ENCODE measurements at regions not wholly inside any gene's neighbourhood (a gene's known extent, or its start where the extent isn't known, plus 50 kb on each side); places are given as distances from the start of the nearest gene placed in this dataset.
"Not testable (repeated sequence)": the region's sequence is repeated elsewhere in the genome, so short reads cannot be mapped to it uniquely, and the experiment has no call there.

DNA sequence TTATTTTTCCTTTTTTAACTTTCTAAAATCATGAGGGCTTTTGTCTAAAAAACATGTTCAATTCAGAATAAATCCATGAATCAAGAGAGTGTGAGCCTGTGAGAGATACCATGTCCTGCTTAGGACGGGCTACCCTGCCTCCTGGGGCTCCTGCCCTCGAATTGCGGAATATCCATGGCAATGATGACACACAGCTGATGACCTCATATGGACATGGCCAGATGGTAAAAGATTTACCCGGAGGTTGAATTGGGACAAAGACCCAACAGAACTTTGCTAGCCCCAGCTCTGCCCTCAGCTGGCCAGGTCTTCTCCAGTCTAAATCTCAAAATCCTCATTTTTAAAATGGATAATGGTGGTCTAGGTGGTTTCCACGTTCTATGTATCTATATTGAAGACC lies 538.1 kb upstream of the API5 start:
- FAIRE-seq (no peak), DNase-seq (ENCODE audit: extremely low spot score, insufficient read length, low read depth) (no peak)

- FAIRE-seq, result no peak
These were observed 537.2 kb upstream of the API5 start for GRCh38 chr11:42774567-42774966.

DNA sequence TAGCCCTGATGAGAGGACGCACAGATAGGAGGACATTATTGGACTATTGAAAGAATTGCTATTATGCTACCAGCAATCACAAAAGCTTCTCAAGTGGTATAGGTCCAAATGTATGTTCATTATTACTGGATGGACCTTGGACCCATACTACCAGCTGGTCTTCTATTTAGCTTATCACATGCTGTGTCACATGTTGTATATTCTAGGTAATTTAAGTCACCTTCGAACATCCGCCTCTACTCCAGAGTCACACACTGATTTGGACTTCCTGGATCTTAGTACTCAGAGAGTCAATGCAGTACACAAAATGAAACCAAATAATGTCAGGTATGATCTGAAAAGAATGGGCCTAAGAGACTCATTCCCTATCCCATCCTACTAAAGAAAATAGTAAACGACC lies 534.0 kb upstream of the API5 start:
- no peak for DNase-seq (ENCODE audit: extremely low spot score, insufficient read length, low read depth)
- FAIRE-seq, result no peak

More at GRCh38 chr11:42774567-42774966, 537.2 kb upstream of the API5 start:
- DNase-seq (ENCODE audit: extremely low spot score, insufficient read length, low read depth), result no peak

DNA sequence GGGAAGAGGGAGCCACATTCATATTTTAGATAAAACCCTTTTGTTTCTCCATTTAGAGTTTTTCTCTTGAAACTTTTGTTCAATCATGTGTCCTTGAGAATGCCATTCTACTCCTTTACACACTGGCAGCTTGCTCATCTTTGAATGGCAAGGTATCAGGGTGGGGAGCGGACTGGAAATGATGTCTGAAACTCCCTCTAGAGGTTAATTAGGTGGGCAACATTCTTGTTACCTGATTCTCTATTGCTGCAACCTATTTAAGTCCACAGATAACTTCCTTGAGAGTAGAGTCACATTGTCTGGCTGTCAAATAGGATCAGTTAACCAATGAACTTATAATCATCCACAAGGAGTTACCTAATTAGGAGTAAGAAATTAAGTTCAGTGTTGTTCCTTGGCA lies 533.6 kb upstream of the API5 start:
- FAIRE-seq (no peak), DNase-seq (ENCODE audit: extremely low spot score, insufficient read length, low read depth) (no peak)

- no peak for FAIRE-seq
- no peak for DNase-seq (ENCODE audit: extremely low spot score, insufficient read length, low read depth)
These were observed 532.2 kb upstream of the API5 start for GRCh38 chr11:42779555-42779954.

DNA sequence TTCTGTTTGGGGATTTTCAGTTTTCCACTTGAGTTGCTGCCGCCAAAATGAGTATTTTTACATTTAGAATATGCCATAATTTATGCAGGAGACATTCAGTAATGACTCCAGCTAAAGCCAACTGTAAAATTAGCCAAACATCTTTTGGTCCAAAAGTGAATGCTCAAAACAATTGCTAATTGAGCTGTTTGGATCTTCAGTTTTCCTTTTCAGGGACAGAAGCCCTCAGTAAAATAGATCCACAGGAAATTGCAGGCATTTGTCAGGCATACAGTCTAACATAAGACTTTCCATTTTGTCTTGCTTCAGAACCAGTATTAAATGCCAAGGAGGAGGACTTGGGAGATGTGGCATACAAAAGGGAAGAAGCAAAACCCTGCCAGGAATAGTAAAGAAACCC lies 524.8 kb upstream of the API5 start:
- FAIRE-seq, result no peak
- DNase-seq (ENCODE audit: extremely low spot score, insufficient read length, low read depth), result no peak

DNA sequence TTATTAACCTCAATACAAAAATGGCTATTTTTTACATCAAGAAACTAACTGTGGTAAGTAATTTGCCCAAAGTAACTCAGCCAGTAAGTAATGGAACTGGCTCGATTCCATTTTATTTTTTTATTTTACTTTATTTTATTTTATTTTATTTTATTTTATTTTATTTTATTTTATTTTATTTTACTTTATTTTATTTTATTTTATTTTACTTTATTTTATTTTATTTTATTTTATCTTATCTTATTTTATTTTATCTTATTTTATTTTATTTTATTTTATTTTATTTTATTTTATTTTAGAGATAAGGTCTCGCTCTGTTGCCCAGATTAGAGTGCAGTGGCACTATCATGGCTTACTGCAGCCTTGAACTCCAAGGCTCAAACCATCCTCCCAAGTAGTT lies 516.3 kb upstream of the API5 start:
- DNase-seq (ENCODE audit: extremely low spot score, insufficient read length, low read depth); FAIRE-seq: not testable (repeated sequence)

GRCh38 chr11:42800041-42800440 lies 511.8 kb upstream of the API5 start:
- FAIRE-seq, result no peak

DNA sequence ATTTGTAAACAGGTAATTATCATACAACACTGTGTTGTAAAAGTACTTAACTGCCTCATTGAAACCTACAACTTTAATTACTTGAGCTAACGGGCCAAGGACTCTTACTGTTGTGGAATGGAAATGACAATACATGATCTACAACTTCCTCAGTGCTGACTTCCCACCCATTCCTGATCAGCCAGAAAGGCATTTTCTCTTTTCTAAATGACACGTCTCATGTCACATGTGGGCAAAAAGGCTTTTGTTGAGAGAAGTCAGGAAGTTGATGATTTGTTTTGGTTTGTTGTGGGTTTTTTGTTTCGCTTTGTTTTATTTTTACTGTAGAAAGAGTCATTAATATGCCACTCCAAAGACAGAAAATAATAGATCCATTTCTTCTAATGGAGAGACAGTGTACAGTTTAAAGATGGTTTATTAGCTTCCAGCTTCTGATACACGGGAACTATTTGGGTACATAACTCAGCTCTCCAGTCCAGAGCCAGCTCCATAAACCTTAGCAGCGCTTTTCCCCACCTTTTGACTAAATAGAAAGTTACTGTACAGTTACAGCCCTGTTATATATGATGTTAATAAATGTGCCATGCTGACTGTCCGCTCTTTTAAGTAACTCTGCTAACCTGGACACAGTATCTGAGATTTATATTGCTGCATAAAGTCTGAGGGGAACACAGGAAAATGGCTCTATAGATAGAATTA lies 509.4 kb upstream of the API5 start:
- no peak for FAIRE-seq
- DNase-seq (ENCODE audit: extremely low spot score, insufficient read length, low read depth), result no peak

More at GRCh38 chr11:42800041-42800440, 511.8 kb upstream of the API5 start:
- DNase-seq (ENCODE audit: extremely low spot score, insufficient read length, low read depth), result no peak

DNA sequence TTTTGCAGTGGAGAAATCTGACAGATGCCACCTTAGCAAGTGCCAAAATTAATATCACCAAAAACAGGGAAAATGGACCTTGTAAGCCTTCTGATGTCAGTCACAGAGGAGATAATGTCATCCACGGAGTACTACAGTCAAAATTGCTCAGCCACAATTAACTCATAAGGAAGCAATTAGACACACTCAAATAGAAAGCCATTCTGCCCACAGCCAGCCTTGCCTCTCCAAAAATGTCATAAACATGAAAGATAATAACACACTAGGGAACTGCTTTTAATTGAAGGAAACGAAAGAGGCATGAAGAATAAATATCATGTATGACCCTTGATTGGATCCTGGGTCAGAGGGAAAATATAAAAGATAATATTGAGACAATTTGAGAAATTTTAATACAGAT lies 505.6 kb upstream of the API5 start:
- no peak for FAIRE-seq
- DNase-seq (ENCODE audit: extremely low spot score, insufficient read length, low read depth), result no peak

GRCh38 chr11:42812361-42812760 lies 499.4 kb upstream of the API5 start:
- no peak for FAIRE-seq
- DNase-seq (ENCODE audit: extremely low spot score, insufficient read length, low read depth), result no peak

DNA sequence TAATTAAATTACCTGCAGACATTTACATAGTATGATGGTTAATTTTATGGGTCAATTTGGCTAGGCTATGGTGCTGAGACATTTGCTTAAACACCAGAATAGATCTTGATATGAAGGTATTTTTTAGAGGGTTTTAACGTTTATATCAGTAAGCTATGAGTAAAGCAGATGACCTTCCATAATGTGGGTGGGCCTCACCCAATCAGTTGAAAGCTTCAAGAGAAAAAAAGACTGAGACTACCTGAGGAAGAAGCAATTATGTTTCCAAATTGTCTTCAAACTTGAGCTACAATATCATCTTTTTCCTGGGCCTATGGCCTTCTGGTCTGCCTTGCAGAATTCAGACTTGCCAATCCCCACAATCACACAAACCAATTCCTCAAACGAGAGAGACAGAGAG lies 498.8 kb upstream of the API5 start:
- FAIRE-seq (no peak), DNase-seq (ENCODE audit: extremely low spot score, insufficient read length, low read depth) (no peak)

- no peak for FAIRE-seq
- DNase-seq (ENCODE audit: extremely low spot score, insufficient read length, low read depth), result no peak
These were observed 495.3 kb upstream of the API5 start for GRCh38 chr11:42816471-42816870.

- FAIRE-seq, result no peak
These were observed 492.7 kb upstream of the API5 start for GRCh38 chr11:42819126-42819525.

DNA sequence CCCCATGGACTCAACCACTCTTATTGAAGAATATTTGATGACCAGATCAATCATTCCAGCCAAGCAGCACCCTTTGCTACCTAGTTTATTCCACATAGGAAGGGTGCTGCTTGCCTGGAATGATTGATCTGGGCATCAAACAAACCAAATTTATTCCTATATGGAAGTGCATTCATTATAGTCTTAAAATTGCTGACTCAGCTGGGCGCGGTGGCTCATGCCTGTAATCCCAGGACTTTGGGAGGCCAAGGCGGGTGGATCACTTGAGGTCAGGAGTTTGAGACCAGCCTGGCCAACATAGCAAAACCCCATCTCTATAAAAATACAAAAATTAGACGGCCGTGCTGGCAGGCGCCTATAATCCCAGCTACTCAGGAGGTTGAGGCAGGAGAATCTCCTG lies 489.6 kb upstream of the API5 start:
- not testable (repeated sequence) for FAIRE-seq; DNase-seq (ENCODE audit: extremely low spot score, insufficient read length, low read depth)

More at GRCh38 chr11:42819126-42819525, 492.7 kb upstream of the API5 start:
- DNase-seq (ENCODE audit: extremely low spot score, insufficient read length, low read depth), result no peak

DNA sequence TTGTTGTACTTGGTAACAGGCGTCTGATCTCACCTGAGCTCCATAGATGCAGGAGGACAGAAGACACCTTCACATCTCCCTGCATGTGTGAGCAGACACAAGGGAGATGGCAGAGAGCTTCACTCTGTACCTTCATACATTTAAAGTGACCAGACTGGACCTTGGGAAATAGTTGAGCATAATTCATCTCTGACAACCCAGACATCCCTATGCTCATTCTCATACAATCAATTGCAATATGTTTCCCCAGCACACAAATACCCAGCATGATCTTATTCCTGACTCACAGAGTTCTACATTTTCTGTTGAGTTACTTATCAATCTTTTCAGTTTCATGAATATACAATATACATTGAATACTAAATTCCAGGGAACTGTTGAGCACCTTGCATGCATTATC lies 488.2 kb upstream of the API5 start:
- FAIRE-seq (no peak), DNase-seq (ENCODE audit: extremely low spot score, insufficient read length, low read depth) (no peak)

DNA sequence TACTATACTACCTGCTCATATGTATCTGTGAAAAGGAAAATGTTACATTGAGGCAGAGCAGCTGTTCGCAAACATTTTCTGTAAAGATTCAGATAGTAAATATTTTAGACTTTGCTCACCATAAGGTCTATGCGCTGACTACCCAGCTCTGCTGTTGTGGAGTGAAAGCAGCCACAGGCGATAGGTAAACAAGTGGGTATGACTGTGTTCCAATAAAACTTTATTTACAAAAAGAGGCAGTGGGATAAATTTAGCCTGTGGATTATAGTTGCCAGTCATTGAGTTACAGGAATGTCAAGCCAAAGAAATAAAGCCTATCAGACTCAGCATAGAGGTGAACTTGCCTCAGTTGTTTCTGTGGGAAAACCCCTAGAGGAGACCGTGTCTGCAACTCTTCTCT lies 487.7 kb upstream of the API5 start:
- no peak for DNase-seq (ENCODE audit: extremely low spot score, insufficient read length, low read depth)
- FAIRE-seq, result no peak

DNA sequence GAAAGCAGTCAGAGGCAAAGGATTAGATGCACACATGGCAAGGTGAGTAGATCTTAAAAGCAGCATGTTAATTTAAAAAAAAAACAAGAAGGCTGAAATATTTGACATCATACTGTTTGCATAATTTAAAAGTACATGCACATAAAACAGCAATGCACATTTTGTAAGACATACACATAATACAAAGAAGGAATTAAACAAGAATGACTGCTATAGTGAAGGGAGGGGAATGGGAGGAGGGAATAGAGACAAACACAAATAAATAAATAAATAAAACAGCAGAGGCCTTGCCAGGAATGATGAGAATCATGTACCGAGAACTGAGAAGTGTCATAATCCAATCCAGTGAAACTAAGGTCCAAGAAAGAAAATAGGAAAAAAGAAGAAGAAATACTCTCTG lies 486.2 kb upstream of the API5 start:
- DNase-seq (ENCODE audit: extremely low spot score, insufficient read length, low read depth) (no peak), FAIRE-seq (no peak)

DNA sequence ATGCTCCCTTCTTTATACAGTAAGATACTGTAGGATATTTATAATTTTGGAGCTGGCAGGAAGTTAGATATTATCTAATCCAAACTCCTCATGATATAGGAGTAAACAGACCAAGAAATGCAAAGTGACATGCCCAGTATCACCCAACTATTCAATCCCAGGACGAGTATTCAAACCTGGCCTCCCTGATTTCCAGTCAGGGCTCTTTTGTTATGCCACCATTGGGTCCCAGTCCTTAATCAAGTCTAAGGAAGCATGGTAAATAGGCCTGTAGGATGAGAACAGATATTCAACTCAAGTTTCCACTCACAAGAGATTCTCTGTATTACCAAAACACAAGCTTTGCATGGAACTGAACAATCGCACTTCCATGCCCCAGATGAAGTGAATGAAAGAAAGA lies 484.0 kb upstream of the API5 start:
- no peak for FAIRE-seq
- DNase-seq (ENCODE audit: extremely low spot score, insufficient read length, low read depth), result no peak

- FAIRE-seq (no peak), DNase-seq (ENCODE audit: extremely low spot score, insufficient read length, low read depth) (no peak)
These were observed 473.8 kb upstream of the API5 start for GRCh38 chr11:42837994-42838393.

GRCh38 chr11:42840176-42840829 lies 471.5 kb upstream of the API5 start:
- peak; percentile 18 for FAIRE-seq
- DNase-seq (ENCODE audit: extremely low spot score, insufficient read length, low read depth), result peak; percentile 0

- no peak for FAIRE-seq
- no peak for DNase-seq (ENCODE audit: extremely low spot score, insufficient read length, low read depth)
These were observed 470.9 kb upstream of the API5 start for GRCh38 chr11:42840860-42841259.
